ENCODE measurements at regions not wholly inside any gene's neighbourhood (a gene's known extent, or its start where the extent isn't known, plus 50 kb on each side); places are given as distances from the start of the nearest gene placed in this dataset.
"Not testable (repeated sequence)": the region's sequence is repeated elsewhere in the genome, so short reads cannot be mapped to it uniquely, and the experiment has no call there.

DNA sequence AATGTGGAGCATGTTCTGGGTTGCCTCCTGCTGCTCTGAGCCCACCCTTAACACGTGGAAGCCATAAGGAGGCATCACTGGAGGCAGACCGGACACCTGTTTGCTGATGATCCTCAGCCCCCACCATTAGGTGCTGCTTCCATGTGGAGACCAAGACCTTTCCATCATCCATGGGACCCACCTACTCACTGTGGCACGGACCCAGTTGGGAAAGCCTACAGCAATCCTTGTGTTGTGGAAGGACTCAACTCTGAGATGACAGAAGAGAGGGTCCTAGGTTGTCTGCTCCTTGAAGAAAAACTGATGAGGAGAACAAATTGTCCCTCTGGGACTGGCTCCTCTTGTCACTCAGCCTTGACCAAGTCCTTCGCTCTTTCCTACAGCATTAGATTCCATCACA is 86.5 kb upstream of the RAB12 start:
- Mint-ChIP-seq H3K27me3 (peaks cover 17% of the 10 kb centered on the region), H3K36me3 (no peaks in the 10 kb centered on the region), H3K27ac (no peak overlapping the region), H3K4me1 (ENCODE audit: low read depth) (no peaks in the 10 kb centered on the region), H3K9me3 (peaks cover 3% of the 10 kb centered on the region), H3K4me3 (no peak overlapping the region)
- ChIA-PET POLR2A (no interaction called here), CTCF (no interaction called here)
- intact Hi-C loops (cut with micrococcal nuclease), result no loop called here
- no peak for DNase-seq

DNA sequence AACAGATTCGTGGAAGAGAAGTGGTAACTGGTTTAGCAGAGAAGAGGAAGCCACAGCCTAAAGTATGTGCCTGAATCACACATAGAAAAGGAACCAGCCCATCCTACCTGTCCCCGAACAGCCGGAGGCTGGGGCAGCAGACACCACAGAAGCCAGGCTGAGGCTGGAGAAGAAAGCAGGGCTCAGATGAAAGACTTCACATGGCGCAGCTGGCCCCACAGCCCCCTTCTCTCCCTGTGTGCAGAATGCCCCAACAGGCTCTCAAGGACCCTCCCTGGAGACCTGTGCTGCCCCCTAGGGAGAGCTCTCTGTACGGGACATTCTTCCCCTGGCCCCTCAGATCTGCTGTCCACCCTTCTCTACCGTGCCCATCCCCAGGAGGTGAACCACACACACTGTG is 83.5 kb upstream of the RAB12 start:
- CTCF ChIA-PET, result no interaction called here
- no peaks in the 10 kb centered on the region for H3K36me3 Mint-ChIP-seq
- no peak for DNase-seq
- POLR2A ChIA-PET, result no interaction called here
- H3K27me3 Mint-ChIP-seq, result peaks cover 17% of the 10 kb centered on the region
- no peaks in the 10 kb centered on the region for H3K4me1 Mint-ChIP-seq (ENCODE audit: low read depth)
- H3K4me3 Mint-ChIP-seq, result no peak overlapping the region
- intact Hi-C loops (cut with micrococcal nuclease), result no loop called here
- peaks cover 15% of the 10 kb centered on the region for H3K9me3 Mint-ChIP-seq
- H3K27ac Mint-ChIP-seq, result no peak overlapping the region

DNA sequence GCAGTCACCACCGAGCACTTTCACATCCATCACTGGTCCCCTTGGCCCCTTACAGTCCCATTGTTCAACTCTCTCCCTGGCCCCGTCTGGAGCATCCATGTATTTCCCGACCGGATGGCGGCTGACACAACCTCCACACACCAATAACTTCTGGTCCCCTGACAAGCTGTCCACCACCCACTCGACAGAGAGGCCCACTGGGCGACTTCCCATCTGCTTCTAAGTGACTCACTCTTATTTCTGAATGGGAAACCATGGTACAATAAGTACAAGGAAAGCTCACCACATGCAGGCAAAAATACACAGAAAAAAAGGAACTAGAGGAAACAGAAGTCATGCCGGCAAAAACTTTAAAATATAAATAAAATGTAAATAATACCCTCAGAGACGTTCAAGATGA is 82.9 kb upstream of the RAB12 start:
- no peak overlapping the region for H3K4me3 Mint-ChIP-seq
- peaks cover 17% of the 10 kb centered on the region for H3K27me3 Mint-ChIP-seq
- peaks cover 22% of the 10 kb centered on the region for H3K9me3 Mint-ChIP-seq
- no peaks in the 10 kb centered on the region for H3K4me1 Mint-ChIP-seq (ENCODE audit: low read depth)
- ChIA-PET POLR2A (no interaction called here), CTCF (no interaction called here)
- H3K27ac Mint-ChIP-seq, result no peak overlapping the region
- no peak for DNase-seq
- no peaks in the 10 kb centered on the region for H3K36me3 Mint-ChIP-seq
- intact Hi-C loops (cut with micrococcal nuclease), result no loop called here

DNA sequence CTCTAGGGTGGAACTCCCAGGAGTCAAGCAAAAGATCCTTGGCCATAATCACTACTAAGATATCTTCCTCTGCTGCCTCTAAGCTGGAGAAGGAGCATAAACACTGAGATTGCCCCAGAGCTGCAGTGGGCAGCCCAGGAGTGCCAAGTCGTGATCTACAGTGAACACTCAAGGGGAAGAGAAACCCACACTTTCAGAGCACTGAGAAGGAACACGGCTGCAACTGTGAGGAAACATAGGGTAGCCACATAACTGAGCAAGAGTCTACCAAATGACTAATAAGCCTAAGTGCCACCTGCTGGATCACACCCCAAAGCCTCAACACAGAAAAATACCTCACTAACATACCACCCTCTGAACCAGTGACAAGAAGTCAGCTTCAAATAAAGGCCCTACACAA is 79.6 kb upstream of the RAB12 start:
- peaks cover 1% of the 10 kb centered on the region for H3K36me3 Mint-ChIP-seq
- H3K27ac Mint-ChIP-seq, result no peak overlapping the region
- no peaks in the 10 kb centered on the region for H3K4me1 Mint-ChIP-seq (ENCODE audit: low read depth)
- CTCF ChIA-PET, result no interaction called here
- H3K4me3 Mint-ChIP-seq, result no peak overlapping the region
- peaks cover 41% of the 10 kb centered on the region for H3K9me3 Mint-ChIP-seq
- peaks cover 12% of the 10 kb centered on the region for H3K27me3 Mint-ChIP-seq
- intact Hi-C loops (cut with micrococcal nuclease), result no loop called here
- no peak for DNase-seq
- POLR2A ChIA-PET, result no interaction called here

DNA sequence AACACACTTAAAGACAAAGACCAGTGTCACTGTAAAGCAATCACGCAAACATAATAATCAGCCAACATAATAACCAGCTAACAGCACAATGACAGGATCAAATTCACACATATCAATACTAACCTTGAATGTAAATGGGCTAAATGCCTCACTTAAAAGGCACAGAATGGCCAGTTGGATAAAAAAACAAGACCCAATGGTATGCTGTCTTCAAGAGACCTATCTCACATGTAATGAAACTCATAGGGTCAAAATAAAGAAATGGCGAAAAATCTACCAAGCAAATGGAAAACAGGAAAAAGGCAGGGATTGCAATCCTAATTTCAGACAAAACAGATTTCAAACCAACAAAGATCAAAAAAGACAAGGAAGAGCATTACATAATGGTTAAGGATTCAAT is 78.2 kb upstream of the RAB12 start:
- not testable (repeated sequence) for H3K36me3 Mint-ChIP-seq

DNA sequence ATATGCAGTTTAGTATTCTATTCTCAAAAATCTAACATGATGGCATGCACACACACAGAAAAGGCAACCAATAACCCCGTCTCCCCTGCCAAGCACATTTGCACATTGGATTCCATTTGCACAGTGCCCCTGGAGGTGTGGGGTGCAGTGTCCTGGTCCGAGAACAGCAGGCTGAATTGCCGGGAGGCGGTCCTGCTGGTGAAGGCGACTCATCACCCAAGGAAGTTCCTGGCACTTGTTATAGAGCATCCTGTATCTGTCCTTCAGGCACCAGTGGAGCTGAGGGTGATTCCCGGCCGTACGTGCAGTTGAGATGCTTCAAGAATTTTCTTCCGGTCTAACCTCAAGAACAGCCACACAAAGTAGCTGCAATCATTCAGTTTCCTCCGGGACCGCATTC is 73.0 kb upstream of the RAB12 start:
- Mint-ChIP-seq H3K36me3 (peaks cover 1% of the 10 kb centered on the region), H3K4me1 (ENCODE audit: low read depth) (no peaks in the 10 kb centered on the region), H3K9me3 (peaks cover 21% of the 10 kb centered on the region), H3K27me3 (no peaks in the 10 kb centered on the region), H3K4me3 (no peak overlapping the region), H3K27ac (no peak overlapping the region)
- intact Hi-C loops (cut with micrococcal nuclease), result no loop called here
- POLR2A ChIA-PET, result no interaction called here
- CTCF ChIA-PET, result no interaction called here
- no peak for DNase-seq

More for the DNA sequence above, 78.2 kb upstream of the RAB12 start:
- H3K4me1 Mint-ChIP-seq (ENCODE audit: low read depth); CTCF ChIA-PET; intact Hi-C loops (cut with micrococcal nuclease); DNase-seq; H3K4me3 Mint-ChIP-seq; H3K27me3 Mint-ChIP-seq; POLR2A ChIA-PET; H3K27ac Mint-ChIP-seq: not testable (repeated sequence)
- peaks cover 41% of the 10 kb centered on the region for H3K9me3 Mint-ChIP-seq

DNA sequence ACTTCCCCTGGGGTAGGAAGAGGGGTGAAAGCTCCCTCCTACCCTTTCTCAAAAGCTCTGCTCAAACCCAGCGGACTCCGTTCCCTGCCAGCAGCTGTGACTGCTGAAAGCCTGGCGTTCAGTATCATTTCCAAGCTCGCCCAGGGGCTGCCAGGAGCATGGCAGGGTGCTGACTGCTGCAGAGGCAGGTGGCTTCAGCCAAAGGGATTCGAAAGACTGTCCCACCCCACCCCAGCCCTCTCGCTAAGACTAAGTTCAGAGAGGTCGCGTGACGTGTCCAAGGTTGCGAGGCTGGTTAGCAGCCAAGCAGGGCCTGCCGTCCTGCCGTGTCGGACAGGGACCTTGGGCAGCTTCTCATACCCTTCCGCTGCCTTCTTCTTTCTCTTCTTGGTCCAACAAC is 72.3 kb upstream of the RAB12 start:
- intact Hi-C loops (cut with micrococcal nuclease), result no loop called here
- Mint-ChIP-seq H3K27me3 (no peaks in the 10 kb centered on the region), H3K27ac (no peak overlapping the region), H3K9me3 (peaks cover 14% of the 10 kb centered on the region), H3K4me3 (no peak overlapping the region), H3K36me3 (no peaks in the 10 kb centered on the region), H3K4me1 (ENCODE audit: low read depth) (no peaks in the 10 kb centered on the region)
- CTCF ChIA-PET, result no interaction called here
- POLR2A ChIA-PET, result no interaction called here
- no peak for DNase-seq

DNA sequence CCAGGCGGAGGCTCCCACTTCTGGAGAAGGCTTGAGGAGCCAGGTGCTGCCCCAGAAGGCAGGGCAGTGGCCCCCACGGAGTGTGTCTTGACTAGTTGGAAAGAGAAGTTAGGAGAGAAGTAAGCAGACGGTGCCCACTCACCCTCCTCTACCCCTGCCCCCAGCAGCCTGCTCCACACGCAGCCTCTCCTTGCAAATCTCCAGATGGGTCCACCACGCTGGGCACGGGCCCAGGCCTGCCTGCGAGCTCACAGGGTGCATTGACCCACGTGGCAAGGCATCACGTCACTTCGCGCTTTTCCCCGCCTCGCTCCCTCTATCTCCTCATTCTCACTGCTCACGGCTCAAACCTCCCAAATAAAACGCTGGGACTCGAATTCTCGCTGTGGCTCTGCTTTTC is 71.8 kb upstream of the RAB12 start:
- H3K27me3 Mint-ChIP-seq, result no peaks in the 10 kb centered on the region
- H3K4me1 Mint-ChIP-seq (ENCODE audit: low read depth), result no peaks in the 10 kb centered on the region

DNA sequence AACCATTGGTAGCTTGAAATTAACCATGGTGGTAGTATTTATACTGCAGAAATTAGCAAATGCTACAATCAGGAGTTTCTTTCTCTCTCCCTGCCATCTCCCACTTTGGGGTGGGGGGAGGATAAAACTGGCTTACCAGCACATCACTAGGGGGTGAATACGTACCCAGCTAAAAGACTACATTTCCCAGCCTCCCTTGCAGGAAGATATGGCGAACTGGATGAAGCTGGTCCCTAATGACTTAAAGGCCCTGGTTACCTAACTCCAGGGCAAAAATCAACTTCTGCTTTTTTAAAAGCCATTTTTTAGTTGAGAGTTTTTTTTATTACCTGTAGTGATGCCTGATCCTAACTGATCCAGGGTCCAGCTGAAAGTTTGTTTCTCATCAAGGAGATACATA is 70.3 kb upstream of the RAB12 start:
- Mint-ChIP-seq H3K27me3 (no peaks in the 10 kb centered on the region), H3K27ac (no peak overlapping the region), H3K9me3 (no peaks in the 10 kb centered on the region), H3K4me1 (ENCODE audit: low read depth) (no peaks in the 10 kb centered on the region), H3K36me3 (no peaks in the 10 kb centered on the region), H3K4me3 (no peak overlapping the region)
- intact Hi-C loops (cut with micrococcal nuclease), result no loop called here
- CTCF ChIA-PET, result no interaction called here
- POLR2A ChIA-PET, result no interaction called here
- no peak for DNase-seq

More for the DNA sequence above, 71.8 kb upstream of the RAB12 start:
- ChIA-PET POLR2A (no interaction called here), CTCF (no interaction called here)
- intact Hi-C loops (cut with micrococcal nuclease), result no loop called here
- H3K9me3 Mint-ChIP-seq, result peaks cover 9% of the 10 kb centered on the region
- no peak overlapping the region for H3K27ac Mint-ChIP-seq
- DNase-seq, result no peak
- no peak overlapping the region for H3K4me3 Mint-ChIP-seq
- no peaks in the 10 kb centered on the region for H3K36me3 Mint-ChIP-seq

DNA sequence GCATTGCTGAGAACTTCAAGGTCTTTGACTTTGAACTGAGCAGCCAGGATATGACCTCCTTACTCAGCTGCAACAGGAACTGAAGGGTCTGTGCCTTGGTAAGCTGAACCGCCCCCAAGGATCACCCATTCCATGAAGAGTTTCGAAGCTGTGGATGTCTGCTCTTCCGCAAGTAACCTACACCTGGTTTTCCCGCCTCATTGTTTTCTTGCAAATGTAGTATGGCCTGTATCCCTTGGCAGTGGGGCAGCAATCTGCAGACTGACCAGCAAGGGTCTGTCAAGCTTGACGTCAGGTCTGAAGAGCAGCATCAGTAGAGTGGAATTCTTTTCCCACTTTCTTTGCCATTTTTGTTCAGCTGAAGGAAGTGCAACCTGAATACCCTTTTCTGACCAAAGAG is 62.6 kb upstream of the RAB12 start:
- no peak for DNase-seq
- intact Hi-C loops (cut with micrococcal nuclease), result no loop called here
- no peak overlapping the region for H3K27ac Mint-ChIP-seq
- no peak overlapping the region for H3K4me3 Mint-ChIP-seq
- H3K9me3 Mint-ChIP-seq, result no peaks in the 10 kb centered on the region
- H3K27me3 Mint-ChIP-seq, result no peaks in the 10 kb centered on the region
- POLR2A ChIA-PET, result no interaction called here
- CTCF ChIA-PET, result no interaction called here
- H3K4me1 Mint-ChIP-seq (ENCODE audit: low read depth), result no peaks in the 10 kb centered on the region
- H3K36me3 Mint-ChIP-seq, result no peaks in the 10 kb centered on the region

DNA sequence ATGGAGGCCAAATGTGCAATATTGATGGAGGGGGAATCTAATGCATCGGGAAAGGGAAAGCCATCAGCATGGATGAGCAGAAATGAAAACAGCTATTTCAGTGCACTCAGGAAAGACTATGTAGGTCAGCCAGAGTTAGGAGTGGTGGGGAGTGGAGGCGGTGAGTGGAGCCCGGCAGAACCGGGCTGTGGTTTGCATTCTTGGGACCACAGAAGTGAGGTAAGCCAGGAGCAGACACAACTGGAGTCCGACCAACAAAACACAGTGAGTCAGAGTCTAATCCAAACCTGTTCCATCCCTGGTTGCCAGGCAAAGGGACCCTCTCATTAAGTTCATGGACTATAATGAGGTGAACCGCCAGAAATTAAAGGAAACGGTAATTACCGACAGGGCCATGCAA is 61.1 kb upstream of the RAB12 start:
- intact Hi-C loops (cut with micrococcal nuclease), result no loop called here
- Mint-ChIP-seq H3K4me1 (ENCODE audit: low read depth) (no peaks in the 10 kb centered on the region), H3K27me3 (no peaks in the 10 kb centered on the region), H3K9me3 (no peaks in the 10 kb centered on the region), H3K27ac (no peak overlapping the region), H3K4me3 (no peak overlapping the region), H3K36me3 (no peaks in the 10 kb centered on the region)
- no peak for DNase-seq
- ChIA-PET CTCF (no interaction called here), POLR2A (no interaction called here)

DNA sequence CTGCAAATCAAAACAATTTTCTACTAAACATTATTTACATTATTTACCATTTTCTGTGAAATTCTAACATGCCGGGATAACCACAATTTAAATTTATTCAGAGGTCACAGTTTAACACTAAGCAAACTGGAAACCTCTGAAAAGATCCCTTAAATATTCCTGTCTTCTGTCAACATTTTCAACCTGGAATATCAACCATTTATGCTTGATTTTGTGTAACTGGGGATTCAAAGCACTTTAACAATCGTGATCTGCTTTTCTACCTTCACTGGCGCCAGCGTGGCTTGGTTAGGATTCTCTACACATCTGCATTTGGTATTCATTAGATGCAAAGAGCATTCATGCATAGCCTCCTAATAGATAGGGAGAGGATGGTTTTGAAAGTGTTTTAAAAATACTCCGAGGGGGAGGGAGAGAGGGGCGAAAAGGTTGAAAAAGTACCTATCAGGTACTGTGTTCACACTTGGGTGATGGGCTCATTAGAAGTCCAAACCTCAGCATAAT is 59.9 kb upstream of the RAB12 start:
- no peak for DNase-seq
- intact Hi-C loops (cut with micrococcal nuclease), result no loop called here
- Mint-ChIP-seq H3K27ac (no peak overlapping the region), H3K36me3 (no peaks in the 10 kb centered on the region), H3K4me1 (ENCODE audit: low read depth) (no peaks in the 10 kb centered on the region), H3K9me3 (no peaks in the 10 kb centered on the region), H3K27me3 (no peaks in the 10 kb centered on the region), H3K4me3 (no peak overlapping the region)
- ChIA-PET CTCF (no interaction called here), POLR2A (no interaction called here)

DNA sequence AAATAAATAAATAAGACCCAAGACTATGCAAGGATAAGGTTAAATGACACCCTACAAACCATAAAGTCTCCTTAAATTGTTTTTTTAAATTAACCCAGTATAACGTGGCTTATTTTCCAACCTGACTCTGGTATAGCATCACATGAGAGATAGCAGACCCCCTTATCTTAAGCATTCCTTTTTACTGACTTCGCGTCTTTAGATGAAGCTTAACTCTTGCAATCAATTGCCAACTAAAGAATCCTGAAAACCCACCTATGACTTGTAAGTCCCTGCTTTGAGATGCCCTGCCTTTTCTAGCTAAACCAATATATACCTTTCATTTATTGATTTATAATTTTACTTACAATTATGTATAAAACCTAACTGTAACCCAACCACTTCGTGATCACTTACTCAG is 57.1 kb upstream of the RAB12 start:
- POLR2A ChIA-PET, result no interaction called here

DNA sequence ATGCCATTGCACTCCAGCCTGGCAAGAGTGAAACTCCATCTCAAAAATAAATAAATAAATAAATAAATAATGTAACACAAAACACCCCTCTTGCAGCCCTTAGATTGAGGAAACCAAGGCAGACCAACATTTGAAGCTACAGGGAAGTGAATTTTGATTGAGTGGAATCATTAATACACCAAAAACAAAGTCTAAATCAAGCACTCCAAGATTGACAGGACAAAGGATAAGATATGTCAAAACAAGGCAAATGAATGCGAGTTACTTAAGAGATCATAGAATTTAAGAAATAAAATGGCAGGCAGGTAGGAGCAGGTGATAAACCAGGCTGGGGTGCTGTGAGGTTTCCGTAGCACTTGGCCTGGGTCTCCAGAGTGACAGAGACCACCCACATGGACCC is 54.9 kb upstream of the RAB12 start:
- Mint-ChIP-seq H3K9me3 (no peaks in the 10 kb centered on the region), H3K4me1 (ENCODE audit: low read depth) (no peaks in the 10 kb centered on the region), H3K27ac (no peak overlapping the region), H3K27me3 (no peaks in the 10 kb centered on the region), H3K4me3 (no peak overlapping the region), H3K36me3 (no peaks in the 10 kb centered on the region)
- POLR2A ChIA-PET, result no interaction called here
- intact Hi-C loops (cut with micrococcal nuclease), result no loop called here
- CTCF ChIA-PET, result no interaction called here
- no peak for DNase-seq

More for the DNA sequence above, 57.1 kb upstream of the RAB12 start:
- DNase-seq, result no peak
- Mint-ChIP-seq H3K4me1 (ENCODE audit: low read depth) (no peaks in the 10 kb centered on the region), H3K27ac (no peak overlapping the region), H3K27me3 (no peaks in the 10 kb centered on the region), H3K36me3 (no peaks in the 10 kb centered on the region), H3K4me3 (no peak overlapping the region), H3K9me3 (no peaks in the 10 kb centered on the region)
- intact Hi-C loops (cut with micrococcal nuclease), result no loop called here
- CTCF ChIA-PET, result no interaction called here

All from activated CD4-positive, alpha-beta memory T cell treated with anti-CD3 and anti-CD28 coated beads for 36 hours (primary cell).